H9 (cell line): ENCODE measurements at regions not wholly inside any gene's neighbourhood (a gene's known extent, or its start where the extent isn't known, plus 50 kb on each side); places are given as distances from the start of the nearest gene placed in this dataset.

Experiments used
- DNase-seq: peaks from one replicate; pipeline ENCODE4 v3.0.0-alpha.2; 2017
- H2AFZ ChIP-seq: one replicate; pipeline ENCODE4 v1.6.1; 2013; ENCODE audit warnings: mild to moderate bottlenecking, low read length, control low read depth, moderate library complexity
- H2AK5ac ChIP-seq: 2 replicates; pipeline ENCODE4 v1.6.1; 2013; ENCODE audit warnings: low read length, control low read depth, mixed read lengths; ENCODE audit not compliant: insufficient read length
- H2BK120ac ChIP-seq: one replicate; pipeline ENCODE4 v1.6.1; 2013; ENCODE audit warnings: low read depth, mild to moderate bottlenecking, low read length, control low read depth, inconsistent platforms; ENCODE audit not compliant: poor library complexity, severe bottlenecking
- H2BK12ac ChIP-seq: 2 replicates; pipeline ENCODE4 v1.6.1; 2013; ENCODE audit warnings: low read length, control low read depth, mixed read lengths, low read depth; ENCODE audit not compliant: insufficient read length
- H2BK15ac ChIP-seq: 2 replicates; pipeline ENCODE4 v1.6.1; 2013; ENCODE audit warnings: low read depth, low read length, control low read depth
- H2BK20ac ChIP-seq: one replicate; pipeline ENCODE4 v1.6.1; 2013; ENCODE audit warnings: low read depth, mild to moderate bottlenecking, low read length, control low read depth, inconsistent platforms; ENCODE audit not compliant: poor library complexity, severe bottlenecking
- H2BK5ac ChIP-seq: 2 replicates; pipeline ENCODE4 v1.6.1; 2013; ENCODE audit warnings: low read length, control low read depth, mixed read lengths; ENCODE audit not compliant: insufficient read length
- H3K14ac ChIP-seq: 2 replicates; pipeline ENCODE4 v1.6.1; 2013; ENCODE audit warnings: low read length, control low read depth; ENCODE audit not compliant: insufficient read depth
- H3K18ac ChIP-seq: 2 replicates; pipeline ENCODE4 v1.6.1; 2013; ENCODE audit warnings: low read depth, mild to moderate bottlenecking, mixed read lengths, low read length, control low read depth; ENCODE audit not compliant: insufficient read length
- H3K23ac ChIP-seq: 2 replicates; pipeline ENCODE4 v1.6.1; 2013; ENCODE audit warnings: low read length, control low read depth, mixed read lengths, low read depth; ENCODE audit not compliant: insufficient read length
- H3K23me2 ChIP-seq: 2 replicates; pipeline ENCODE4 v1.6.1; 2013; ENCODE audit warnings: low read depth, mild to moderate bottlenecking, mixed read lengths, low read length, control low read depth; ENCODE audit not compliant: insufficient read length, poor library complexity, severe bottlenecking
- H3K27ac ChIP-seq: 2 replicates; pipeline ENCODE4 v1.5.1; 2013; ENCODE audit warnings: low read length, control low read depth, mixed read lengths, low read depth; ENCODE audit not compliant: insufficient read length
- H3K27me3 ChIP-seq: 2 replicates; pipeline ENCODE4 v1.6.1; 2013; ENCODE audit warnings: low read length, control low read depth, inconsistent platforms; ENCODE audit not compliant: insufficient read depth
- H3K4ac ChIP-seq: 2 replicates; pipeline ENCODE4 v1.6.1; 2013; ENCODE audit warnings: low read depth, mild to moderate bottlenecking, control low read depth, inconsistent platforms, low read length, moderate library complexity
- H3K4me1 ChIP-seq: 2 replicates; pipeline ENCODE4 v1.6.1; 2013; ENCODE audit warnings: low read length, control low read depth, inconsistent platforms; ENCODE audit not compliant: insufficient read depth
- H3K4me2 ChIP-seq: 2 replicates; pipeline ENCODE4 v1.6.1; 2013; ENCODE audit warnings: low read length, control low read depth, mixed read lengths; ENCODE audit not compliant: insufficient read length, insufficient read depth
- H3K56ac ChIP-seq: 2 replicates; pipeline ENCODE4 v1.6.1; 2013; ENCODE audit warnings: low read depth, mild to moderate bottlenecking, mixed read lengths, low read length, control low read depth; ENCODE audit not compliant: insufficient read length
- H3K79me1 ChIP-seq: 2 replicates; pipeline ENCODE4 v1.6.1; 2013; ENCODE audit warnings: low read depth, mild to moderate bottlenecking, moderate library complexity, low read length, control low read depth, inconsistent platforms; ENCODE audit not compliant: insufficient read depth, poor library complexity, severe bottlenecking
- H3K79me2 ChIP-seq: 2 replicates; pipeline ENCODE4 v1.6.1; 2013; ENCODE audit warnings: low read length, control low read depth, inconsistent platforms; ENCODE audit not compliant: insufficient read depth
- H3K9ac ChIP-seq: 2 replicates; pipeline ENCODE4 v1.6.1; 2013; ENCODE audit warnings: low read length, control low read depth, mixed read lengths; ENCODE audit not compliant: insufficient read length; ENCODE audit errors: extremely low read depth
- H3K9me3 ChIP-seq: one replicate; pipeline ENCODE4 v1.6.1; 2013; ENCODE audit warnings: low read depth, low read length, inconsistent platforms; ENCODE audit not compliant: control insufficient read depth
- H3T11ph ChIP-seq: one replicate; pipeline ENCODE4 v1.6.1; 2013; ENCODE audit warnings: mild to moderate bottlenecking, low read length, control low read depth, inconsistent platforms
- H4K20me1 ChIP-seq: one replicate; pipeline ENCODE4 v1.6.1; 2013; ENCODE audit not compliant: control insufficient read depth, insufficient read length, insufficient read depth
- H4K5ac ChIP-seq: 2 replicates; pipeline ENCODE4 v1.6.1; 2013; ENCODE audit warnings: low read depth, mild to moderate bottlenecking, mixed read lengths, low read length, control low read depth; ENCODE audit not compliant: insufficient read length
- H4K8ac ChIP-seq: replicated peaks from 2 replicates; pipeline ENCODE4 v1.6.1; 2013; ENCODE audit warnings: low read length, control low read depth, mixed read lengths, low read depth; ENCODE audit not compliant: insufficient read length
- H4K91ac ChIP-seq: 2 replicates; pipeline ENCODE4 v1.6.1; 2013; ENCODE audit warnings: low read depth, mild to moderate bottlenecking, moderate library complexity, mixed read lengths, low read length, control low read depth; ENCODE audit not compliant: insufficient read length
- H3K27ac Mint-ChIP-seq, 3 experiments: 2 replicates in 2 of 3; 3 replicates in 1 of 3; pipeline ENCODE4 v1.8.0; 2020 to 2021; ENCODE audit warnings: mixed read lengths in 3 of 3, mild to moderate bottlenecking in 1 of 3, moderate library complexity in 1 of 3
- H3K27me3 Mint-ChIP-seq: 2 replicates; pipeline ENCODE4 v1.8.0; 2021; ENCODE audit warnings: low read depth, mild to moderate bottlenecking, moderate library complexity, mixed read lengths
- H3K36me3 Mint-ChIP-seq, 3 experiments: 2 replicates in 2 of 3; 3 replicates in 1 of 3; pipeline ENCODE4 v1.8.0; 2020 to 2021; ENCODE audit warnings: low read depth in 3 of 3, mixed read lengths in 3 of 3; ENCODE audit not compliant: insufficient read depth in 1 of 3
- H3K4me1 Mint-ChIP-seq, 2 experiments: 2 replicates each; pipeline ENCODE4 v1.8.0; 2020; ENCODE audit warnings: mixed read lengths in 2 of 2
- H3K4me3 Mint-ChIP-seq, 2 experiments: 2 replicates in 1 of 2; 3 replicates in 1 of 2; pipeline ENCODE4 v1.8.0; 2020 to 2021; ENCODE audit warnings: mild to moderate bottlenecking in 2 of 2, mixed read lengths in 2 of 2, moderate library complexity in 1 of 2
- H3K9me3 Mint-ChIP-seq, 2 experiments: 2 replicates in 1 of 2; 3 replicates in 1 of 2; pipeline ENCODE4 v1.8.0; 2020; ENCODE audit warnings: mild to moderate bottlenecking in 2 of 2, mixed read lengths in 2 of 2, moderate library complexity in 1 of 2
- CTCF ChIP-seq: fragments of 200-600 bp; sonication (generic); conservative IDR thresholded peaks from 3 replicates; pipeline ENCODE4 v1.8.0; 2021; ENCODE audit warnings: antibody characterized with exemption, mild to moderate bottlenecking
- WGBS: extraction: QIAGEN DNeasy Blood & Tissue Kit; methylation state at CpG from one replicate; pipeline ENCODE4 v1.1.7; 2013; ENCODE audit warnings: missing lambda C conversion rate, low lambda C conversion rate, mixed read lengths; ENCODE audit not compliant: insufficient read length; ENCODE audit errors: extremely low coverage; 5-methylcytosine and 5-hydroxymethylcytosine counted together

GRCh38 chr10:14454206-14454605 is 123.5 kb upstream of the FRMD4A start:
- Histone ChIP-seq H3K23ac (no peak overlapping the region), H3K4me2 (no peak overlapping the region), H3K27me3 (no peaks in the 10 kb centered on the region), H2BK120ac (no peak overlapping the region), H3K27ac (no peak overlapping the region), H4K5ac (no peak overlapping the region), H2BK20ac (no peak overlapping the region), H3K9me3 (no peaks in the 10 kb centered on the region), H2AK5ac (no peak overlapping the region), H2BK5ac (no peak overlapping the region), H4K8ac (no peak overlapping the region), H2AFZ (no peak overlapping the region), H3K23me2 (no peaks in the 10 kb centered on the region), H3K14ac (no peak overlapping the region), H3K9ac (no peak overlapping the region), H3K4ac (no peak overlapping the region), H4K91ac (no peak overlapping the region), H3K79me1 (no peaks in the 10 kb centered on the region), H4K20me1 (no peaks in the 10 kb centered on the region), H3K4me1 (no peaks in the 10 kb centered on the region), H3T11ph (no peak overlapping the region), H3K79me2 (no peaks in the 10 kb centered on the region), H2BK12ac (no peak overlapping the region), H2BK15ac (no peak overlapping the region), H3K18ac (no peak overlapping the region), H3K56ac (no peak overlapping the region)
- peaks cover 7 to 14% (median 7%) of the 10 kb centered on the region in 3 experiments for H3K36me3 Mint-ChIP-seq
- no peak for DNase-seq
- no peak overlapping the region; a peak in 1 of 7 replicates for H3K27ac Mint-ChIP-seq
- peaks cover 17 to 18% of the 10 kb centered on the region in 2 experiments for H3K9me3 Mint-ChIP-seq
- TF ChIP-seq CTCF = no peak
- no peaks in the 10 kb centered on the region; the same call in 1 of the 2 replicates for H3K27me3 Mint-ChIP-seq
- H3K4me3 Mint-ChIP-seq = no peak overlapping the region
- no CpG with 5 or more reads among the region's 12 CpGs for WGBS
- H3K4me1 Mint-ChIP-seq = no peaks in the 10 kb centered on the region; a peak in 1 of 4 replicates
